Fibroblast of the aortic adventitia (primary cell): ENCODE measurements at regions not wholly inside any gene's neighbourhood (a gene's known extent, or its start where the extent isn't known, plus 50 kb on each side); places are given as distances from the start of the nearest gene placed in this dataset.

Source experiments
- DNase-seq: peaks from one replicate; pipeline ENCODE4 v3.0.0-alpha.2; 2010; ENCODE audit warnings: low read depth
- H3K4me3 ChIP-seq: 2 replicates; pipeline ENCODE4 v1.5.1; 2011; ENCODE audit warnings: low read depth, mild to moderate bottlenecking, control low read depth, low read length, moderate library complexity
- TF ChIP-seq, protein P1 (sequence below): IDR thresholded peaks from 2 replicates; pipeline ENCODE4 v1.5.1; 2011; ENCODE audit warnings: mild to moderate bottlenecking, low read length, control low read depth, inconsistent platforms; ENCODE audit not compliant: insufficient read depth

DNA sequence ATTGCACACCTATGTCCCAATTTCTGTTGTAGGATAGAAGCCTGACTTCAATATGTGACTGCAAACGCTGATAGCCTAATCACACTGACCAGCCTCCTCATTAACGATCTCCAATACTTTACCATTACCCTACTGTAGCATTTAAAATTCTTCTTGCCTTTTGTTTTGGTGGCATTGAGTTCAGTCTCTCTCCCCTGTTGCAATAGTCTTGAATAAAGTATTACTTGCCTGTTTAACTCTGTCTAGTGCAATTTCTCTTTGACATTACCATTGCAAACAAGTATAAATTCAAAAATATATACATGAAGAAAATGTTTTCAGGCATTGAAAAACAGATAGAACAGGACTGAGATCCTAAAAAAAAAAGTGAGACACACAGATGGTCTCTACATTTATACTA, 649.1 kb upstream of the B3GAT1 start:
- TF ChIP-seq, protein P1, sequence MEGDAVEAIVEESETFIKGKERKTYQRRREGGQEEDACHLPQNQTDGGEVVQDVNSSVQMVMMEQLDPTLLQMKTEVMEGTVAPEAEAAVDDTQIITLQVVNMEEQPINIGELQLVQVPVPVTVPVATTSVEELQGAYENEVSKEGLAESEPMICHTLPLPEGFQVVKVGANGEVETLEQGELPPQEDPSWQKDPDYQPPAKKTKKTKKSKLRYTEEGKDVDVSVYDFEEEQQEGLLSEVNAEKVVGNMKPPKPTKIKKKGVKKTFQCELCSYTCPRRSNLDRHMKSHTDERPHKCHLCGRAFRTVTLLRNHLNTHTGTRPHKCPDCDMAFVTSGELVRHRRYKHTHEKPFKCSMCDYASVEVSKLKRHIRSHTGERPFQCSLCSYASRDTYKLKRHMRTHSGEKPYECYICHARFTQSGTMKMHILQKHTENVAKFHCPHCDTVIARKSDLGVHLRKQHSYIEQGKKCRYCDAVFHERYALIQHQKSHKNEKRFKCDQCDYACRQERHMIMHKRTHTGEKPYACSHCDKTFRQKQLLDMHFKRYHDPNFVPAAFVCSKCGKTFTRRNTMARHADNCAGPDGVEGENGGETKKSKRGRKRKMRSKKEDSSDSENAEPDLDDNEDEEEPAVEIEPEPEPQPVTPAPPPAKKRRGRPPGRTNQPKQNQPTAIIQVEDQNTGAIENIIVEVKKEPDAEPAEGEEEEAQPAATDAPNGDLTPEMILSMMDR: no peak
- DNase-seq: no peak
- H3K4me3 ChIP-seq: no peak overlapping the region

- TF ChIP-seq, protein P1: no peak
- no peak overlapping the region for H3K4me3 ChIP-seq
Measured at GRCh38 chr11:135046986-135047385, 634.9 kb upstream of the B3GAT1 start.

DNA sequence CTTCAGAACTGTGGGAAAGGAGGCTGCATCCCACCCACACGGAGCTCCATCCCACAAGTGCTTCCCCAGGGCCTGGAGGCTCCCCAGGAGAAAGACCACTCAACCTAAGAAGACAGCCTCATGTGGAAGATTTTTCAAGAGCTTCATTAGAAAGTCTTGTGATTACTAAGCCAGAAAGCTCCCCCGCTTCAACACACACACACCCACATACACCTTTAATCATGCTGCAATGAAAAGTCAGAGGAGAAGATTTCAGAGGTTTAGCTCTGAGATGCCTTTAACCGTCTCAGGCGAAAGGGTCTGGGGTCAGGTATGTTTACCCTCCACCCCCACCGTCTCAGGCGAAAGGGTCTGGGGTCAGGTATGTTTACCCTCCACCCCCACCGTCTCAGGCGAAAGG, 634.5 kb upstream of the B3GAT1 start:
- TF ChIP-seq, protein P1: no peak
- no peak overlapping the region for H3K4me3 ChIP-seq
- DNase-seq: no peak

More at GRCh38 chr11:135046986-135047385, 634.9 kb upstream of the B3GAT1 start:
- no peak for DNase-seq

- DNase-seq: no peak
- TF ChIP-seq, protein P1: no peak
- H3K4me3 ChIP-seq: no peak overlapping the region
Measured at GRCh38 chr11:135043434-135043833, 631.4 kb upstream of the B3GAT1 start.

- H3K4me3 ChIP-seq: no peak overlapping the region
- TF ChIP-seq, protein P1: no peak
Measured at GRCh38 chr11:135037828-135038227, 625.8 kb upstream of the B3GAT1 start.

GRCh38 chr11:135036488-135037297, 624.7 kb upstream of the B3GAT1 start:
- no peak for DNase-seq
- H3K4me3 ChIP-seq: no peak overlapping the region
- TF ChIP-seq, protein P1: no peak

More at GRCh38 chr11:135037828-135038227, 625.8 kb upstream of the B3GAT1 start:
- no peak for DNase-seq

GRCh38 chr11:135035282-135035681, 623.2 kb upstream of the B3GAT1 start:
- TF ChIP-seq, protein P1: no peak
- DNase-seq: no peak
- H3K4me3 ChIP-seq: no peak overlapping the region
